ENCODE measurements at regions not wholly inside any gene's neighbourhood (a gene's known extent, or its start where the extent isn't known, plus 50 kb on each side); places are given as distances from the start of the nearest gene placed in this dataset.

DNA sequence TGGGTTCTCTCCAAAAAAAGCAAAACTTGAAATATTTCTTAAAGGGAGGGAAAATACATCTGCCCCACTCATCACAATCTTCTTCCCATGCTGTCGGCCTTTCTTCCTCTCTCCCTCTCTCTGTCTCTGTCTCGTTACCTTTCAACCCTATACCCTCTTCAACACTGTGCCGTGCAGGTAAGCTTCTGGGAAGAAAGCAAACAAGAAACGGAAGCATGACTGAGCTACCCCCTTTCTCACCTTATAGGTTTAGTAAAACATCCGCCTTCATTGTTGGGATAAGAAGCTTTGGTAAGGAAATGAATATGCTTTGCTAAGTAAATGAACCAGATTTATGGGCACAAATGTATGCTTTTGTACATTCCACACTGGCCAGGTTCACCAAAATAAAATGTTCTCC lies 63.0 kb downstream of the TMEM30B start:
- WGBS: 95% methylated on average over 3 of the region's 5 CpGs

DNA sequence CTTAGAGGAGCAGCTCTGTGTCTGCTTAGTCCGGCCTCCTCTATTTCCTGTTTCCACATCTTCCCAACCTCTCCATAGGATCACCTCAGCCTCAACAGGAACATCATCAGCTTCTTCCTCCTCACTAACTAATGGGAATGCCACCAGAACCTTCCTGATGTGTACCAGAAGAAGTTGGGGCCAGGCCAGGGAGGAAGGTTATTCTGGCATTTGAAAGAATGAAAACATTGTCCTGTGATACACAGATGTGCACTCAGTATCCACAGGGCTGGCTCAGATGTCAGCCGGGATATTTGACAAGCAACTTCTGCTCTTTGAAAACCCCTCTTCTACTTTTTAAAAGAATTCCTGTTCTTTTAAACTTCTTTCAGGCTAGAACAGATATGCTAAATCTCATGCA lies 63.6 kb downstream of the TMEM30B start:
- no peak overlapping the region for H2BK120ac ChIP-seq (ENCODE audit: low read depth, low read length)
- no peak overlapping the region for H4K91ac ChIP-seq (ENCODE audit: low read length)
- H3K14ac ChIP-seq (ENCODE audit: low read length in 2 of 2): no peak overlapping the region
- H3K36me3 ChIP-seq (ENCODE audit: control insufficient read depth in 1 of 2, insufficient read depth in 2 of 2, low read depth in 1 of 2, low read length in 2 of 2): no peaks in the 10 kb centered on the region
- no peak overlapping the region for H4K8ac ChIP-seq (ENCODE audit: low read length)
- H3K4ac ChIP-seq (ENCODE audit: low read depth in 1 of 2, low read length in 2 of 2): no peak overlapping the region
- H2AK5ac ChIP-seq (ENCODE audit: low read length, severe bottlenecking): no peak overlapping the region
- H3K4me2 ChIP-seq (ENCODE audit: low read length, poor library complexity, severe bottlenecking): no peak overlapping the region
- H3K9ac ChIP-seq (ENCODE audit: low read length): no peak overlapping the region
- no peak overlapping the region for H2AFZ ChIP-seq (ENCODE audit: low read depth, low read length)
- WGBS: 80% methylated on average over 2 of the region's 2 CpGs
- H2BK15ac ChIP-seq (ENCODE audit: low read depth, poor library complexity, severe bottlenecking): no peak overlapping the region
- no peak overlapping the region for H3K4me3 ChIP-seq (ENCODE audit: insufficient read depth in 1 of 2, low read depth in 1 of 2, low read length in 2 of 2)
- H3K9me3 ChIP-seq (ENCODE audit: control insufficient read depth, low read length): no peaks in the 10 kb centered on the region
- H3K27me3 ChIP-seq (ENCODE audit: control insufficient read depth in 1 of 2, insufficient read depth in 1 of 2, low read length in 2 of 2): no peaks in the 10 kb centered on the region
- DNase-seq: no peak
- H3K18ac ChIP-seq (ENCODE audit: low read depth in 1 of 2, low read length in 2 of 2): no peak overlapping the region
- no peak overlapping the region for H3K23ac ChIP-seq (ENCODE audit: low read length in 2 of 2)
- no peak overlapping the region for H2BK12ac ChIP-seq (ENCODE audit: low read length in 2 of 2)
- H3K4me1 ChIP-seq (ENCODE audit: control insufficient read depth, insufficient read depth, low read depth, low read length): peaks cover 2% of the 10 kb centered on the region
- H2BK5ac ChIP-seq (ENCODE audit: low read depth, low read length, poor library complexity, severe bottlenecking): no peak overlapping the region
- no peak overlapping the region for H3K27ac ChIP-seq (ENCODE audit: low read length, poor library complexity, severe bottlenecking)
- no peaks in the 10 kb centered on the region for H3K79me1 ChIP-seq (replicated peaks; ENCODE audit: low read length, poor library complexity, severe bottlenecking)

More for the DNA sequence above, 63.0 kb downstream of the TMEM30B start:
- H3K27me3 ChIP-seq (ENCODE audit: control insufficient read depth in 1 of 2, insufficient read depth in 1 of 2, low read length in 2 of 2): no peaks in the 10 kb centered on the region
- no peak overlapping the region for H2BK12ac ChIP-seq (ENCODE audit: low read length in 2 of 2)
- no peak overlapping the region for H3K4ac ChIP-seq (ENCODE audit: low read depth in 1 of 2, low read length in 2 of 2)
- H3K4me1 ChIP-seq (ENCODE audit: control insufficient read depth, insufficient read depth, low read depth, low read length): no peaks in the 10 kb centered on the region
- no peak overlapping the region for H4K8ac ChIP-seq (ENCODE audit: low read length)
- H2AFZ ChIP-seq (ENCODE audit: low read depth, low read length): no peak overlapping the region
- H2BK5ac ChIP-seq (ENCODE audit: low read depth, low read length, poor library complexity, severe bottlenecking): no peak overlapping the region
- H3K4me2 ChIP-seq (ENCODE audit: low read length, poor library complexity, severe bottlenecking): no peak overlapping the region
- no peak overlapping the region for H3K14ac ChIP-seq (ENCODE audit: low read length in 2 of 2)
- no peak overlapping the region for H4K91ac ChIP-seq (ENCODE audit: low read length)
- H3K4me3 ChIP-seq (ENCODE audit: insufficient read depth in 1 of 2, low read depth in 1 of 2, low read length in 2 of 2): no peak overlapping the region
- no peak overlapping the region for H3K23ac ChIP-seq (ENCODE audit: low read length in 2 of 2)
- peak overlapping the region; percentile 63 for H2AK5ac ChIP-seq (ENCODE audit: low read length, severe bottlenecking)
- no peaks in the 10 kb centered on the region for H3K36me3 ChIP-seq (ENCODE audit: control insufficient read depth in 1 of 2, insufficient read depth in 2 of 2, low read depth in 1 of 2, low read length in 2 of 2)
- no peak overlapping the region for H3K9ac ChIP-seq (ENCODE audit: low read length)
- no peak overlapping the region for H2BK15ac ChIP-seq (ENCODE audit: low read depth, poor library complexity, severe bottlenecking)
- DNase-seq: no peak
- no peak overlapping the region for H2BK120ac ChIP-seq (ENCODE audit: low read depth, low read length)
- no peak overlapping the region for H3K27ac ChIP-seq (ENCODE audit: low read length, poor library complexity, severe bottlenecking)
- H3K79me1 ChIP-seq (replicated peaks; ENCODE audit: low read length, poor library complexity, severe bottlenecking): no peaks in the 10 kb centered on the region
- H3K18ac ChIP-seq (ENCODE audit: low read depth in 1 of 2, low read length in 2 of 2): no peak overlapping the region
- no peaks in the 10 kb centered on the region for H3K9me3 ChIP-seq (ENCODE audit: control insufficient read depth, low read length)

DNA sequence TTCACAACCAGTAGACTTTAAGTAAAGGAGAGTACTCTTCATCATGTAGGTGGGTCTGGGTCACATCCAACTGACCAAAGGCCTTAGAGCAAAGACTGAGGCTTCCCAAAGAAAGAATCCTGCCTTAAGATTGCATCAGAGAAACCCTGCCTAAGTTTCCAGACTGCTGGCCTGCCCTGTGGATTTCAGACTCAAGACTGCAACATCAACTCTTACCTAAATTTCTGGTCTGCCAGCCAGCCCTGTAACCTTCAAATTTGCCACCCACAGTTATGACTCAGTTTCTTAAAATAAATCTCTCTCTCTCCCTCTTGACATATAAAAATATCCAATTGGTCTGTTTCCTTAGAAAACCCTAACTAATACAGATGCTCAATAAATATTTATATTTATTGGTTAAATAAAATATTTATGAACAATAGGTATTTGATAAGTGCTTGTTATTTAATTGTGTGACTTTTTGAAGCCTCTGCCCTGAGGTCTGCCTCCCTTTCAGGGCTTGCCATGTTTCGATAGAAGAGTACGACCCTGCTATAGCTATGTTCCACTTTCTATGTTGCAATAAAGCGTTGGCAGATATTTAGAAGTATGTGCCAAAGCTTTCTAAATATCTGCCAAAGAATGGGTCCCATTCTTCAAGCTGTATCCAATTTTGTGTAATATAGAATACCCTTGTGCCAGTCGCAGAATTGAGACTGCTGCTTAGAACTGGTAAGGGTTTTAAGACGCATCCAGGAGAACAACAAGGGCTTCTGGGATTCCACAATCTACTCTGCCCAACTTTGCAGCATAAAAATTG lies 65.7 kb downstream of the TMEM30B start:
- no peaks in the 10 kb centered on the region for H3K9me3 ChIP-seq (ENCODE audit: control insufficient read depth, low read length)
- H2AK5ac ChIP-seq (ENCODE audit: low read length, severe bottlenecking): no peak overlapping the region
- no peak overlapping the region for H3K27ac ChIP-seq (ENCODE audit: low read length, poor library complexity, severe bottlenecking)
- no peak overlapping the region for H3K23ac ChIP-seq (ENCODE audit: low read length in 2 of 2)
- no peaks in the 10 kb centered on the region for H3K36me3 ChIP-seq (ENCODE audit: control insufficient read depth in 1 of 2, insufficient read depth in 2 of 2, low read depth in 1 of 2, low read length in 2 of 2)
- no peak overlapping the region for H4K91ac ChIP-seq (ENCODE audit: low read length)
- no peaks in the 10 kb centered on the region for H3K27me3 ChIP-seq (ENCODE audit: control insufficient read depth in 1 of 2, insufficient read depth in 1 of 2, low read length in 2 of 2)
- H3K4me3 ChIP-seq (ENCODE audit: insufficient read depth in 1 of 2, low read depth in 1 of 2, low read length in 2 of 2): no peak overlapping the region
- DNase-seq: no peak
- H3K4ac ChIP-seq (ENCODE audit: low read depth in 1 of 2, low read length in 2 of 2): no peak overlapping the region
- no peak overlapping the region for H2BK5ac ChIP-seq (ENCODE audit: low read depth, low read length, poor library complexity, severe bottlenecking)
- H3K9ac ChIP-seq (ENCODE audit: low read length): no peak overlapping the region
- H3K79me1 ChIP-seq (replicated peaks; ENCODE audit: low read length, poor library complexity, severe bottlenecking): no peaks in the 10 kb centered on the region
- H2BK120ac ChIP-seq (ENCODE audit: low read depth, low read length): no peak overlapping the region
- 98% methylated on average over 5 of the region's 5 CpGs for WGBS
- no peak overlapping the region for H3K14ac ChIP-seq (ENCODE audit: low read length in 2 of 2)
- no peak overlapping the region for H2BK12ac ChIP-seq (ENCODE audit: low read length in 2 of 2)
- no peak overlapping the region for H2AFZ ChIP-seq (ENCODE audit: low read depth, low read length)
- H3K4me2 ChIP-seq (ENCODE audit: low read length, poor library complexity, severe bottlenecking): no peak overlapping the region
- H2BK15ac ChIP-seq (ENCODE audit: low read depth, poor library complexity, severe bottlenecking): no peak overlapping the region
- peaks cover 9% of the 10 kb centered on the region for H3K4me1 ChIP-seq (ENCODE audit: control insufficient read depth, insufficient read depth, low read depth, low read length)
- H3K18ac ChIP-seq (ENCODE audit: low read depth in 1 of 2, low read length in 2 of 2): no peak overlapping the region
- no peak overlapping the region for H4K8ac ChIP-seq (ENCODE audit: low read length)

DNA sequence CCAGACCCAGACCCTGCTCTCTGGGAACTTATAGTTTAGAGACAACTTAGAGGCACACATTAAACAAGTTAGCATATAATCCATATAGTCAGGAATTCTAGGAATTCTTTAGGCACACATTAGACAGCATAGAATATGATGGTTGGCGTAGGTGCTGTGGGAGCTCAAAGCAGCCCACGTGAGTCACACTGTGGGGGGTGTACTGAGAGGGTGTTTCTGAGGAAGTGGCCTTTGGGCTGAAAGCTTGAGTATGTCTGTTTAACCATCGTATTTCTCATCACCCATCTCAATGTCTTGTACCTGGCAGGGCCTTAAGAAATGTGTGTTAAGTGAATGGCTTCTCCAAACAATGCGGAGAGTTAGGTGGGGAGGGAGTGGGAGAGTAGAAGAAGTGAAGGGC lies 67.2 kb downstream of the TMEM30B start:
- WGBS: 81% methylated on average over 3 of the region's 4 CpGs
- H3K18ac ChIP-seq (ENCODE audit: low read depth in 1 of 2, low read length in 2 of 2): no peak overlapping the region
- no peak overlapping the region for H3K27ac ChIP-seq (ENCODE audit: low read length, poor library complexity, severe bottlenecking)
- no peak overlapping the region for H2BK12ac ChIP-seq (ENCODE audit: low read length in 2 of 2)
- H2BK120ac ChIP-seq (ENCODE audit: low read depth, low read length): no peak overlapping the region
- H3K79me1 ChIP-seq (replicated peaks; ENCODE audit: low read length, poor library complexity, severe bottlenecking): no peaks in the 10 kb centered on the region
- H3K27me3 ChIP-seq (ENCODE audit: control insufficient read depth in 1 of 2, insufficient read depth in 1 of 2, low read length in 2 of 2): no peaks in the 10 kb centered on the region
- H3K4me1 ChIP-seq (ENCODE audit: control insufficient read depth, insufficient read depth, low read depth, low read length): peaks cover 9% of the 10 kb centered on the region
- no peak overlapping the region for H2AFZ ChIP-seq (ENCODE audit: low read depth, low read length)
- H2AK5ac ChIP-seq (ENCODE audit: low read length, severe bottlenecking): no peak overlapping the region
- no peak for DNase-seq
- H3K23ac ChIP-seq (ENCODE audit: low read length in 2 of 2): no peak overlapping the region
- no peak overlapping the region for H4K8ac ChIP-seq (ENCODE audit: low read length)
- no peak overlapping the region for H3K9ac ChIP-seq (ENCODE audit: low read length)
- H3K4me2 ChIP-seq (ENCODE audit: low read length, poor library complexity, severe bottlenecking): no peak overlapping the region
- no peaks in the 10 kb centered on the region for H3K36me3 ChIP-seq (ENCODE audit: control insufficient read depth in 1 of 2, insufficient read depth in 2 of 2, low read depth in 1 of 2, low read length in 2 of 2)
- no peak overlapping the region for H2BK5ac ChIP-seq (ENCODE audit: low read depth, low read length, poor library complexity, severe bottlenecking)
- H4K91ac ChIP-seq (ENCODE audit: low read length): no peak overlapping the region
- no peak overlapping the region for H3K4me3 ChIP-seq (ENCODE audit: insufficient read depth in 1 of 2, low read depth in 1 of 2, low read length in 2 of 2)
- no peak overlapping the region for H2BK15ac ChIP-seq (ENCODE audit: low read depth, poor library complexity, severe bottlenecking)
- no peak overlapping the region for H3K14ac ChIP-seq (ENCODE audit: low read length in 2 of 2)
- no peaks in the 10 kb centered on the region for H3K9me3 ChIP-seq (ENCODE audit: control insufficient read depth, low read length)
- H3K4ac ChIP-seq (ENCODE audit: low read depth in 1 of 2, low read length in 2 of 2): no peak overlapping the region
